NOMO-1 treated with dmso at 0.1 percent for 144 hours (cell line): ENCODE measurements at regions not wholly inside any gene's neighbourhood (a gene's known extent, or its start where the extent isn't known, plus 50 kb on each side); places are given as distances from the start of the nearest gene placed in this dataset.
"Not testable (repeated sequence)": the region's sequence is repeated elsewhere in the genome, so short reads cannot be mapped to it uniquely, and the experiment has no call there.

Experiments
- DNase-seq: peaks from one replicate; lab custom pipeline; 2025; ENCODE audit not compliant: unreplicated experiment; lab: John Stamatoyannopoulos, UW

- no peak for DNase-seq
Measured at GRCh38 chr6:168913866-168914469, 339.7 kb downstream of the THBS2 start.

GRCh38 chr6:168913231-168913865 lies 340.3 kb downstream of the THBS2 start:
- not testable (repeated sequence) for DNase-seq

- DNase-seq = no peak
Measured at GRCh38 chr6:168909288-168909687, 344.4 kb downstream of the THBS2 start.

GRCh38 chr6:168908887-168909286 lies 344.8 kb downstream of the THBS2 start:
- no peak for DNase-seq

- no peak for DNase-seq
Measured at GRCh38 chr6:168908166-168908565, 345.5 kb downstream of the THBS2 start.

GRCh38 chr6:168906391-168906790 lies 347.3 kb downstream of the THBS2 start:
- DNase-seq = no peak

GRCh38 chr6:168905451-168906090 lies 348.1 kb downstream of the THBS2 start:
- no peak for DNase-seq

GRCh38 chr6:168903613-168904345 lies 349.9 kb downstream of the THBS2 start:
- DNase-seq = no peak

GRCh38 chr6:168902075-168902474 lies 351.6 kb downstream of the THBS2 start:
- no peak for DNase-seq

GRCh38 chr6:168901076-168901475 lies 352.6 kb downstream of the THBS2 start:
- DNase-seq = no peak

- no peak for DNase-seq
Measured at GRCh38 chr6:168896321-168896720, 357.3 kb downstream of the THBS2 start.

GRCh38 chr6:168895102-168895812 lies 358.4 kb downstream of the THBS2 start:
- peak; percentile 47 for DNase-seq

- DNase-seq = no peak
Measured at GRCh38 chr6:168892031-168892430, 361.6 kb downstream of the THBS2 start.

- no peak for DNase-seq
Measured at GRCh38 chr6:168890981-168891365, 362.7 kb downstream of the THBS2 start.

GRCh38 chr6:168890306-168890980 lies 363.2 kb downstream of the THBS2 start:
- DNase-seq = no peak

GRCh38 chr6:168888786-168889345 lies 364.8 kb downstream of the THBS2 start:
- no peak for DNase-seq

- no peak for DNase-seq
Measured at GRCh38 chr6:168888102-168888501, 365.5 kb downstream of the THBS2 start.

- no peak for DNase-seq
Measured at GRCh38 chr6:168887621-168888020, 366.0 kb downstream of the THBS2 start.

- DNase-seq = no peak
Measured at GRCh38 chr6:168886964-168887363, 366.7 kb downstream of the THBS2 start.
